GM12864 (cell line): ENCODE measurements at regions not wholly inside any gene's neighbourhood (a gene's known extent, or its start where the extent isn't known, plus 50 kb on each side); places are given as distances from the start of the nearest gene placed in this dataset.

Source experiments
- DNase-seq: peaks from one replicate; pipeline ENCODE4 v3.0.0-alpha.2; 2011; ENCODE audit warnings: low read depth
- H3K4me3 ChIP-seq: 2 replicates; pipeline ENCODE4 v1.5.1; 2011; ENCODE audit warnings: mild to moderate bottlenecking, low read depth, low read length, control low read depth
- CTCF ChIP-seq: IDR thresholded peaks from 2 replicates; pipeline ENCODE4 v1.5.1; 2011; ENCODE audit warnings: low read depth, mild to moderate bottlenecking, moderate library complexity, low read length, control low read depth, inconsistent platforms; ENCODE audit errors: missing control alignments

GRCh38 chr3:38988955-38989354 lies 62.8 kb downstream of the SCN11A start:
- DNase-seq: no peak

GRCh38 chr3:38987456-38987855 lies 64.3 kb downstream of the SCN11A start:
- TF ChIP-seq CTCF: no peak
- DNase-seq: no peak
- no peak overlapping the region for H3K4me3 ChIP-seq

More at GRCh38 chr3:38988955-38989354, 62.8 kb downstream of the SCN11A start:
- no peak for TF ChIP-seq CTCF
- no peak overlapping the region for H3K4me3 ChIP-seq

- no peak overlapping the region for H3K4me3 ChIP-seq
- no peak for DNase-seq
- no peak for TF ChIP-seq CTCF
Observed at GRCh38 chr3:38986901-38987300, 64.8 kb downstream of the SCN11A start.

GRCh38 chr3:38985981-38986380 lies 65.8 kb downstream of the SCN11A start:
- DNase-seq: no peak
- H3K4me3 ChIP-seq: no peak overlapping the region
- TF ChIP-seq CTCF: no peak

- no peak overlapping the region for H3K4me3 ChIP-seq
- no peak for DNase-seq
- no peak for TF ChIP-seq CTCF
Observed at GRCh38 chr3:38985581-38985980, 66.2 kb downstream of the SCN11A start.

- no peak for DNase-seq
- no peak for TF ChIP-seq CTCF
- no peak overlapping the region for H3K4me3 ChIP-seq
Observed at GRCh38 chr3:38984731-38985130, 67.0 kb downstream of the SCN11A start.

GRCh38 chr3:38984110-38984509 lies 67.6 kb downstream of the SCN11A start:
- DNase-seq: no peak
- H3K4me3 ChIP-seq: no peak overlapping the region
- no peak for TF ChIP-seq CTCF
